ENCODE measurements at regions not wholly inside any gene's neighbourhood (a gene's known extent, or its start where the extent isn't known, plus 50 kb on each side); places are given as distances from the start of the nearest gene placed in this dataset.

DNA sequence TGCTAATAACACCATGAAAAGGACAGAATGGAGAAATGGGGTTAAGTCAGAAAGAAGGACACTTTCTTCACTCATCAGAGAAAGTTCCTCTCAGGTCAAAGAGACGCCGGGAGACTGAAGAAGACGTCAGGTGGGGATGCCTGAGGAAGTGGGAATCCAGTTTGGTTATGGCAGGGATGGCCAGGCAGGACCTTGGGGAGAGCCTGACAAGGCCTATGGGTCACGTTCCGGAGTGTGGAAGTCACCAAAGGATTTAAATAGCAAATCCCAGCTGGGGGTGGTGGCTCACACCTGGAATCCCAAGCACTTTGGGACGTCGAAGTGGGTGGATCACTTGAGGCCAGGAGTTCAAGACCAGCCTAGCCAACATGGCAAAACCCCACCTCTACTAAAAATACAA, 432.7 kb upstream of the SMIM21 start:
- Mint-ChIP-seq H3K4me1 (ENCODE audit: low read depth) (no peaks in the 10 kb centered on the region), H3K27me3 (peaks cover 42% of the 10 kb centered on the region), H3K27ac (no peak overlapping the region), H3K4me3 (no peak overlapping the region), H3K36me3 (ENCODE audit: low read depth) (no peaks in the 10 kb centered on the region), H3K9me3 (no peaks in the 10 kb centered on the region)
- no peak overlapping the region for H3K4me3 ChIP-seq (ENCODE audit: low read length)
- CTCF ChIA-PET, result no interaction called here
- peaks cover 0 to 8% of the 10 kb centered on the region in 2 experiments for H3K27me3 ChIP-seq (ENCODE audit: control insufficient read depth in 1 of 2, insufficient read depth in 2 of 2, low read length in 2 of 2)
- no peak overlapping the region for H3K27ac ChIP-seq (ENCODE audit: low read depth in 1 of 2, low read length in 2 of 2)
- ATAC-seq (ENCODE audit: poor library complexity) (no peak), DNase-seq (no peak)
- TF ChIP-seq, protein P1, sequence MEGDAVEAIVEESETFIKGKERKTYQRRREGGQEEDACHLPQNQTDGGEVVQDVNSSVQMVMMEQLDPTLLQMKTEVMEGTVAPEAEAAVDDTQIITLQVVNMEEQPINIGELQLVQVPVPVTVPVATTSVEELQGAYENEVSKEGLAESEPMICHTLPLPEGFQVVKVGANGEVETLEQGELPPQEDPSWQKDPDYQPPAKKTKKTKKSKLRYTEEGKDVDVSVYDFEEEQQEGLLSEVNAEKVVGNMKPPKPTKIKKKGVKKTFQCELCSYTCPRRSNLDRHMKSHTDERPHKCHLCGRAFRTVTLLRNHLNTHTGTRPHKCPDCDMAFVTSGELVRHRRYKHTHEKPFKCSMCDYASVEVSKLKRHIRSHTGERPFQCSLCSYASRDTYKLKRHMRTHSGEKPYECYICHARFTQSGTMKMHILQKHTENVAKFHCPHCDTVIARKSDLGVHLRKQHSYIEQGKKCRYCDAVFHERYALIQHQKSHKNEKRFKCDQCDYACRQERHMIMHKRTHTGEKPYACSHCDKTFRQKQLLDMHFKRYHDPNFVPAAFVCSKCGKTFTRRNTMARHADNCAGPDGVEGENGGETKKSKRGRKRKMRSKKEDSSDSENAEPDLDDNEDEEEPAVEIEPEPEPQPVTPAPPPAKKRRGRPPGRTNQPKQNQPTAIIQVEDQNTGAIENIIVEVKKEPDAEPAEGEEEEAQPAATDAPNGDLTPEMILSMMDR (IDR thresholded peaks at IDR 0.05), result no peak
- H3K9me3 ChIP-seq (ENCODE audit: control insufficient read depth in 1 of 2, insufficient read depth in 1 of 2, low read length in 2 of 2), result peaks cover 0 to 11% of the 10 kb centered on the region in 2 experiments
- POLR2A ChIA-PET, result no interaction called here
- intact Hi-C loops (cut with DNase I, micrococcal nuclease), result no loop called here
- H3K36me3 ChIP-seq (ENCODE audit: insufficient read depth, low read length), result no peaks in the 10 kb centered on the region
- H3K4me1 ChIP-seq (ENCODE audit: insufficient read depth, low read length), result no peaks in the 10 kb centered on the region

DNA sequence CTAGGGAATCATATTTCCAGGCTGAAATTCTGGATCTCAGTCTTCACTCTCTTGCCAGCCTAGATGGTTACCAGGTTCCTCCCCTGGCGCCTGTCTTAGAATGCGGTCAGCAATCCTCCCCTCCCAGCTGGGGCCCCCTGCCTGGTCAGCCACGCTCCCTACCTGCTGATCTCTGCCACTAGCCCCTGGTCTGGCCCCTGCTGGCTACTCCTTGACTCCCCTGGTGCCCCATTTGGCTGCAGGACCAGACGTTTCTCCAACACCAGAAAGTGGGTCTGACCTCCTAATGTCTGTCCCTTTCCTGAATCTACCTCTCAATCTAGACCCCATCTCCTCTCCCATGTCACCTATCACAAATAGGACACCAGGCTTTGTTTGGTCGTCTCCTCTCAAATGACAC, 432.0 kb upstream of the SMIM21 start:
- ATAC-seq (ENCODE audit: poor library complexity) (no peak), DNase-seq (no peak)
- no peaks in the 10 kb centered on the region for H3K4me1 Mint-ChIP-seq (ENCODE audit: low read depth)
- H3K36me3 ChIP-seq (ENCODE audit: insufficient read depth, low read length), result no peaks in the 10 kb centered on the region
- H3K4me3 Mint-ChIP-seq, result no peak overlapping the region
- TF ChIP-seq, protein P1 (IDR thresholded peaks at IDR 0.05), result no peak
- H3K9me3 Mint-ChIP-seq, result no peaks in the 10 kb centered on the region
- ChIA-PET POLR2A (no interaction called here), CTCF (no interaction called here)
- H3K9me3 ChIP-seq (ENCODE audit: control insufficient read depth in 1 of 2, insufficient read depth in 1 of 2, low read length in 2 of 2), result peaks cover 0 to 11% of the 10 kb centered on the region in 2 experiments
- no peaks in the 10 kb centered on the region for H3K36me3 Mint-ChIP-seq (ENCODE audit: low read depth)
- no peaks in the 10 kb centered on the region for H3K4me1 ChIP-seq (ENCODE audit: insufficient read depth, low read length)
- H3K4me3 ChIP-seq (ENCODE audit: low read length), result no peak overlapping the region
- H3K27me3 Mint-ChIP-seq, result peaks cover 35% of the 10 kb centered on the region
- H3K27ac Mint-ChIP-seq, result no peak overlapping the region
- H3K27me3 ChIP-seq (ENCODE audit: control insufficient read depth in 1 of 2, insufficient read depth in 2 of 2, low read length in 2 of 2), result peaks cover 0 to 8% of the 10 kb centered on the region in 2 experiments
- no peak overlapping the region for H3K27ac ChIP-seq (ENCODE audit: low read depth in 1 of 2, low read length in 2 of 2)
- intact Hi-C loops (cut with DNase I, micrococcal nuclease), result no loop called here

DNA sequence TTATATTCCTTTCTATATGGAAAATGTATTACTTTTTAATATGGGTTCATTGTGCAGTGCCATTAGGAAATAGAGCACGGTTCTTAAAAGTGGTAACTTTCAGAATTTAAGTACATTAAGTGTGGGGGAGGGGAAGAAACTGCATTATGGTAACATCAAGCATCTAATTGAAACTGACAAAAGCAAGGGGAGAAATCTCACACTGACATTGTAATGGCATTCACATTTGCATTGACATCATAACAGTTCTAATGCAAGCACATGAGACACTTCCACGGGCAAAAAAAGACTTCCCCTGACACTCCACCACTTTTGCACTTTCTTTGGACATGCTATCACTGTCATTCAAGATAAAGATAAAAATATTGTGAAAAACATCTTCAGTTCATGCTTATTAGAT, 431.3 kb upstream of the SMIM21 start:
- no peak overlapping the region for H3K4me3 ChIP-seq (ENCODE audit: low read length)
- ATAC-seq (ENCODE audit: poor library complexity), result no peak
- peaks cover 0 to 8% of the 10 kb centered on the region in 2 experiments for H3K27me3 ChIP-seq (ENCODE audit: control insufficient read depth in 1 of 2, insufficient read depth in 2 of 2, low read length in 2 of 2)
- ChIA-PET CTCF (no interaction called here), POLR2A (no interaction called here)
- Mint-ChIP-seq H3K4me1 (ENCODE audit: low read depth) (no peaks in the 10 kb centered on the region), H3K27ac (no peak overlapping the region), H3K9me3 (peaks cover under 1% of the 10 kb centered on the region), H3K4me3 (no peak overlapping the region), H3K27me3 (peaks cover 28% of the 10 kb centered on the region), H3K36me3 (ENCODE audit: low read depth) (no peaks in the 10 kb centered on the region)
- H3K4me1 ChIP-seq (ENCODE audit: insufficient read depth, low read length), result no peaks in the 10 kb centered on the region
- no peak overlapping the region for H3K27ac ChIP-seq (ENCODE audit: low read depth in 1 of 2, low read length in 2 of 2)
- no peaks in the 10 kb centered on the region for H3K36me3 ChIP-seq (ENCODE audit: insufficient read depth, low read length)
- TF ChIP-seq, protein P1 (IDR thresholded peaks at IDR 0.05), result no peak
- H3K9me3 ChIP-seq (ENCODE audit: control insufficient read depth in 1 of 2, insufficient read depth in 1 of 2, low read length in 2 of 2), result peaks cover 0 to 11% of the 10 kb centered on the region in 2 experiments
- DNase-seq, result no peak
- intact Hi-C loops (cut with DNase I, micrococcal nuclease), result no loop called here
